ENCODE measurements at regions not wholly inside any gene's neighbourhood (a gene's known extent, or its start where the extent isn't known, plus 50 kb on each side); places are given as distances from the start of the nearest gene placed in this dataset.

DNA sequence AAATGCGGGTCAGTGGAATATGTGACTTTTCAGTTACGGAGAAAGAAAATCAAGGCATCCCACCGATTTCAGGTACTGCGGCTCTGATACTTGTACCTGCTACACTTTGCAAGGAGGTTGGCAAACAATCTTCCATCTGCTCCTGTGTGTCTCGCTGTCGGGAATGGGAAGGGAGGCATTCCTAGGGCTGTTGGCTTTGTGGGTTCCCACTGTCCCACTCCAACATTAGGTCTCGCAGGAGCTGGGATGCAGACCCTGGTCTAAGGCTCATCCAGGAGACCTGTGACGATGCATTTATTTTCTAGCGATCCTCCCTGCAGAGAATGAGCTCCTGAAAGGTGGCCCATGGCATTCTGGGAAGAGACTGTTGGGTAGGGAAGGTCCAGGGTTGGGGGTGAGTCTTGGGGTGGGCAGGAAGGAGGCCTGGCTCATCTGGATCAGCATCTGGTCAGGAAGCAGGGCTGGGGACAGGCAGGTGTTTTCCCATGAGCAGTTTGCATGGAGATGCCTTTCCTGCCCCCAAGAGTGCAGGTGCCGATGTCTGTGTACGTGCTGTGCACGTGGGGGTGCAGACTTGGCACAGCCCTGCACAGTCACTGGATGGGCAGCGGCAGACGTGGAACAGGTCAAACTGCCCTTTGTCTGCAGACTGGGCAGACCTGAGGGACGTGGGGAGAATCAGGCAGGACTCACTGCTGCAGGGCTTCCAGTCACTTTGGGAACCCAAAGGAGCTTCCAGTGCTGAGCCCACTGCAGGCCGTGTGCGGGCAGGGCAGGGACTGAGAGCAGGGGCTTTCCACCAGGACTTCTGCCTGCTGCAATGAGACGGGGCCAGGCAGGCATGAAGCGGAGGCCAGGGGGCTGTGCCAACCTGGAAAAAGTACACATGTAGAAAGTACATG lies 152.4 kb downstream of the TEX29 start:
- no peak for FAIRE-seq
- no peak for DNase-seq (ENCODE audit: low spot score)

DNA sequence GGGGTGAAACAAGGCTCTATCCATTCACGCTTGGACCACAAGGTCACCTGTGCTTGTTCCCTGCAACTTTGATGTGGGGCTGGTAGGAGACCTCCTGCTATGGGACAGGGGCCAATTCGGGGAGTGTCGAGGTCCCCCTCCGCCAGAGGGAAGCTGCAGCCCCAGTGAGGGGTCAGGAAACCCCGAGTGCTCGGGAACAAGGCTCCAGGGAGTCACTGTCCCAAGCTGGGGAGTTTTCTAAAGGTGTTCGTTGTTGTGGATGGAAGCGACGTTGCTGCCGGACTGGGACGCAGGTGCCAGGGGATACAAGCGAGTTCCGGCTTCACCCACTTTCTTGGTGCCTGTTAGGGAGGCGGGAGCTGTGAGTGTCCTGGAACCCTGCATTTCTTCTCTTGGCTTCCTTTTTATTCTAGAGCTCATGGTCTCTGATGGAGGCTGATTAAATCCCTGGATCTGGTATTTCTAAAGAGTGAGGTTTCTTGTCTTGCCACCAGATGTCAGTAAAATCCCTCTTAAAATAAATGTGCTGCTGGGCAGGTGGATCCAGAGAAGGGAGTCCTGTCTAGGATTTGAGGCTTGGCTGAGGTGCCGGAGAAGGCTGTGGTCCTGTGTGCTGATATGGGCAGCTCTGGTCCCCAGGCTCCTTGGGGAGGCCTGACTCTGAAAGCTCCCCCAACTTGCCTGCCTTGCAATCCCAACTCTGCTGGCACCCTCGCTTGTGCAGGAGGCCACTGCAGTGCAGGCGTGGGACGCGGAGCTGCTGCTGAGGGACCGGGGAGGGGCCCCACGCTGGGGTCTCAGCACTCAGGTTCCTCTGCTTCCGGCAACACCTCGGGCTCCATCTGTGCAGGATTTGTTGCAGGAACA lies 153.9 kb downstream of the TEX29 start:
- no peak for FAIRE-seq

DNA sequence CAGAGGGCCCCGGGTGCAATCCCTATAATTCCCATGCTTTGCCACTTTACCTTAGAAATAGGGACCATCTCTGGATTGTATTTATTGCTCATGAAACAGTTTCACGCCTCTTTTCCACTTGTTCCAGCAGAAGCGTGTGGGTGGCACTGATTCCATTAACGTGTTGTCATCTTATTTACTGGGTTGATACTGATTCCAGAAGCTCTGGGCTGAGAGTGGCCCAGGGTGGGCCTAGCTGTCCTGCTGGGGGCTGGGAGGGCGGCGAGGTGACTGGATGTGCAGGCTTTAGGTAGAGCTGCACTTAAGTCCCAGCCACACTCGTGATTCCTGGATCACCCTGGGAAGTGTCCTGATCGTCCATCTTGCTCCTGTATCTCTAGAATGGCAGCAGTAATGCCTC lies 155.0 kb downstream of the TEX29 start:
- no peak for FAIRE-seq
- DNase-seq (ENCODE audit: low spot score) = no peak

More for the DNA sequence above, 153.9 kb downstream of the TEX29 start:
- DNase-seq (ENCODE audit: low spot score) = peak; percentile 31

DNA sequence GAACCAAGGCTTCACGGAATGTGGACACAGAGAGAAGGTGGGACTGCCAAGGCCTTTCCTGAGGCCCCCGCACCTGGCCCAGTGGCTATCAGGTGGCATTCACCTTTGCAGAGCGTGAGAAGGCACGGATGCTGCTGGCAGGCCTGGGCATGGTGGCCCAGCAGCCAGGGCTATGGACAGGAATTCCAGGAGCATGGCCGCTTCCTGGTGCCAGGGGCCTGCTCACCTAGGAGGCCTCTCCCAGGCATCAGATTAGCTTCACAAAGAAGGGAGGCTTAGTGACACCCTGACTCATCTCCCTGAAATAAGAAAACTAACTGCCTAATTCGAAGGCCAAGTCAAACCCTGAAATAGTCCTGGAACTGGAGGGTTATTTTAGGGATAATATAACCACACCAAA lies 155.8 kb downstream of the TEX29 start:
- no peak for FAIRE-seq
- DNase-seq (ENCODE audit: low spot score) = no peak

DNA sequence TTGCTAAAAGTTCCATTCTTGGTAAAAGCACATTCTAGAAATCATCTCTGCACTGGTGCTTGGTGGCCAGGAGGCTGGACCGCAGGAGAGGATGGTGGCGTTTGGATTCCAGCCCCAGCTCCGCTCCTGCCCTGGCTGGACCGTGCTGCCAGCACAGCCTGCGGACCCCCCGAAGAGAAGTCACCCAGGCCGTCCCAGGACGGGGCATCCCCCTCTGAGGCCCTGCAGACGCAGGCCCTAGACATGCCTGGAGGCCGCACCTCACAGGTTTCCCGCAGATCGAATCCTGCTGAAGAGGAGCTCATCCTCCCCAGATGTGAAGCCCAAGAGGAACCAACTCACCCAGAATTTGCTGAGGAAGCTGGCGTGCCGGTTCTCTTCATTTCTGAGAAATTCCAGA lies 159.0 kb downstream of the TEX29 start:
- no peak for FAIRE-seq
- no peak for DNase-seq (ENCODE audit: low spot score)

DNA sequence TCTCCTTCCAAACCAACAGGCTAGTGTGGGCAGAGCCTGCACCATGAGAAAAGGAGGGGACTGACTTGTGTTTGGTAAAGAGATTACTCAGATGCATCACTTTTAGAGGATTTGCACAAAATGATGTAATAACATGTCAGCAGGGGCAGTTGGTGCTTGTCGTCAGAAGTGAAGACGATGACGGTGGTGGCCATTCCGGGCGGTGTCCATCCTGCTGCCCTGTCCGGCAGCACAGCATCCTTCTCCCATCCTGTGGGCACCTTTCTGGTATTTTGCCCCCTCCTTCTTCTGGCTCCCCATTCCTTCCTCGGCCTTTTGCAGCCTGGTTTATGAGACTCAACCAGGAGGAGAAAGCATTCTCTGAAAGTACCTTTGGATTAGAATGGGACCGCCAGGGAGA lies 160.1 kb downstream of the TEX29 start:
- no peak for DNase-seq (ENCODE audit: low spot score)
- FAIRE-seq = no peak

DNA sequence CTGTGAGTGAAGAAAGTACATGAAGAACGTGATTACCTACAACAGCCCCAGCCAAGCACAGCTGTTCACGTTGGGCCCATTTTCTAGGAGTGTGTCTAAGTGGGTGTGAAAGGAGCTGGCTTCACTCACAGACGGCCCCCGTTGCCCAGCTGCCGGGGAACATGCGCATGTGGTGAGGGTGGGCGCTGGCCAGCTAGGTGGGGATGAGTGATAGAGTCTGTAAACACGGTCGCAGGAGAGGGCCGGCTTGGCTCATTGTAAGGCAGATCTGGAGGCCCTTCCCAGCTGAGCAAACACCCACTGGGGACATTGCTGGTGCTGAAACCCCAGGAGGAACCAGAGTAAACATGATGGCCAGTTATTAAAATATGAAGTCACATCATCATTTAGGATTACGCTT lies 160.5 kb downstream of the TEX29 start:
- no peak for DNase-seq (ENCODE audit: low spot score)
- no peak for FAIRE-seq

DNA sequence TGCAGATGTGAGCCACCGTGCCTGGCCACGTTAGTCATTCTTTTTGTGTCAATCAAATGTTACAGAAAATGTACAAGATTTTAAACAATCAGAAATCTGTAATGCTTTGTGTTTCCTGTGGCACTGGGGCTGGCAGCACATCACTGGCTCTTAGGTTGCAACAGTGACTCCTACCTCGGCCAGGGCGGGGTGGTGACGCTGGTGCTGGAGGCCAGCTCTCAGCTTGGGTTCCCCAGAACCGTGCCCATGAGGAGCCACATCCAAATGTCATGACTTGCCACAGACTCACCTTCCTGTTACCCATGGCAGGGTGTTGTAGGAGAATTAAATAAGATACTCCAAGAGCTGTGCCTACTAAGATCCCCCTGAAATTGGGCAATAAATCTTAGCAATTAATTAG lies 161.7 kb downstream of the TEX29 start:
- FAIRE-seq (no peak), DNase-seq (ENCODE audit: low spot score) (no peak)

DNA sequence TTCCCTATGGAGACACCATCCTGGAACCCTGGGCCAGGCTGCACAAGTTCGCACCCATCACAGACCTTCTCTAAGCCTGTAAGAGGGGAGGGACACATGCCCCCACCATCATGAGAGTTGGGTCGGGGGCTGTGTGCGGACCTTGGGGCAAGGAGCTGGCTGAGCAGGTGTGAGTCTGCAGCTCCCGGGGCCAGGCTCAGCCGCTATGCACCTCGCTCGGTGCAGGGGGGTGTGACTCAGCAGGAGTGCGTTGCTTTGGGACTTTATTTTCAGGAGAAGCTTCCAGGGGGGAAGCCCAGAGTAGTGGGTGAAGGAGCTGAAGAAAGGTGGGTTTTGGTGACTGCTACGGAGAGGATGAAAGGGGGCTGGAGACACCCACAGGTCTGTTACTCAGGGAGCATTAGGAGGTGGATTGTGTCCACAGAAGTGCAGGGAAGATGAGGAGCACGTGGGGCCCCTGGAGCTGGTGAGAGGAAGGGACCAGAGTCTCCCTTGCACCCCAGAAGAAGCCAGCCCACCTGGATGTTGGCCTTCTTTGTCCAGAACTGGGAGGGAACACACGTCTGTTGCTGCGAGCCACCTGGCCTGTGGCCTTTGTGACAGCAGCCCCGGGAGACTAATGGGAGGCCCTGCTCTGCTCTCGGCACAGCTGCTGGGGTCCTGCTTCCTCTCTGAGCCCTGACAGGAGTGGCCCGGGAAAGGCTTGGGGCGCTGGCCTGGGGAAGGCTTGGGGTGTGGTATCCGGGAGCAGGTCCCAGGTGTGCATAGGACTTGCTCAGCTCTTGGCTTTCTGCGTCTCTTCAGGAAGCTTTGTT lies 162.6 kb downstream of the TEX29 start:
- DNase-seq (ENCODE audit: low spot score) (no peak), FAIRE-seq (no peak)

DNA sequence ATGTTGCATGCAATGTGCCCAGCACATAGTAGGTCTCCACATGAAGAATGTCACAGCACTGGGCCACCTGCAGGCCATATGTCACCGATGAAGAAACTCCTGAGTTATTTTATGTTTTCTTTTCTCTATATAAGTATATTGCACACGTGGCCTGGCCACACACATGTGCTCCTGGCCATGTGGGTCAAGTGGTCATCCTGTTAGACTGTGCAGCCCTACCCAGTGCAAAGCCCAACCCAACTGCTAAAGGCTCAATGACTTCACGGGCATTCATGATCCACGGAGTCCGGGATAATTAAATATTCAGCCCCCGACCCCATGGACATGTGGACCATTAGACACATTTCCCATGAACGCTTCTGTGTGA lies 163.2 kb downstream of the TEX29 start:
- DNase-seq (ENCODE audit: low spot score) (no peak), FAIRE-seq (no peak)

DNA sequence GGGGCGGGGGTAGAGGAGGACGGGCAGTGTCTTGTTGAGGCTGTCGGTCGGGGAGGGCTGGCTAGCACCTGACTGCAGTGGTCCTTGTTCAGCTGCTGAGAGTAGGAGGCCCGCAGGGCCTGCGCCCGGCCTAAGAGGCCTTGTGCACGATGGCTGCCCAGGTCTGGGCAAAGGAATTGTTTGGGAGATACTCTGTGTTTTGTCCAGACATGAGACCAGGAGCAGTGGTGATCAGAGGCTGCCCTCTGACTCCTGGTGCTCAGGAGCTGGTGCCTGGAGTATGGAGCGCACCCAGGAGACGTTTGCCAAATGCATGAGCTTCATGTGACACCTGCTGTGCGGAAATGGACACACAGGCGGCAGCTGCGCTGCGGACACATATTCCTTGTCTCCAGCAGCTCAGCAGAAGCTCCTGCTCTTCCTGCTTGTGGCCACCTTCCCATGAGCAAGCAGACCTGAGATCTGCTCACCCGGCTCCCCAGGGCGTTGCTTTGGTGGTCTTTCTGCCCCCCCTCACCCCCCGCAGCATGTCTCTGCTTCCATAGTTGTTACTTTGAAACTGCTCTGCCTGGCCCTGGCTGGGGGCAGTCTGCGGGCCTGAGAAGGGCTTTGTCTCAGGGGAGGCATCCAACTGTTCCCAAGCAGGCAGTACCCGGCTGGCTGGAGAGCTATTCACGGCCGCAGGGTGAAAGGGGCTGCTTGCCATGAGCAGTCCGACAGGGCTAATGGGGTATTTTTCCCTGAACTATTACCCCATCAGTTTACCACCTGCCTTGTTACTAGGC lies 163.9 kb downstream of the TEX29 start:
- no peak for DNase-seq (ENCODE audit: low spot score)
- FAIRE-seq = no peak

DNA sequence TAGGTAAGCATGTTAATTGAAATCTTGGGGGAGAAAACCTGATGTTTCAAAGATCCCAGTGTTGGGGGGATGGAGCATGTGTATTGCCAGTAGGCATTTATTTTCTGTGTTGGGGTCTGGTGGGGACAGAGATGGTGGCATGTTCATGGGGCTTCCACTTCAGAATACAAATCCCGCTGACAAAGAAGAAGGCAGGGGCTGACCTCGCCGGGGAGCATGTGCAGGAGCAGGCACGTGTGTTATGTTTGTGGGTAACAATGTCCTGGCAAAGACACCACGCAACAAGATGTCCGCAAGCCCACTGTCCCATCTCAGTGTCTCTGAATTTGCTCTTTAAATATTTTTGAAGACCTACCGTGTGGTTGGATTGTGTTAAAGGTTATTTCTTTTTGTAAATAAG lies 164.5 kb downstream of the TEX29 start:
- FAIRE-seq = no peak
- DNase-seq (ENCODE audit: low spot score) = no peak

DNA sequence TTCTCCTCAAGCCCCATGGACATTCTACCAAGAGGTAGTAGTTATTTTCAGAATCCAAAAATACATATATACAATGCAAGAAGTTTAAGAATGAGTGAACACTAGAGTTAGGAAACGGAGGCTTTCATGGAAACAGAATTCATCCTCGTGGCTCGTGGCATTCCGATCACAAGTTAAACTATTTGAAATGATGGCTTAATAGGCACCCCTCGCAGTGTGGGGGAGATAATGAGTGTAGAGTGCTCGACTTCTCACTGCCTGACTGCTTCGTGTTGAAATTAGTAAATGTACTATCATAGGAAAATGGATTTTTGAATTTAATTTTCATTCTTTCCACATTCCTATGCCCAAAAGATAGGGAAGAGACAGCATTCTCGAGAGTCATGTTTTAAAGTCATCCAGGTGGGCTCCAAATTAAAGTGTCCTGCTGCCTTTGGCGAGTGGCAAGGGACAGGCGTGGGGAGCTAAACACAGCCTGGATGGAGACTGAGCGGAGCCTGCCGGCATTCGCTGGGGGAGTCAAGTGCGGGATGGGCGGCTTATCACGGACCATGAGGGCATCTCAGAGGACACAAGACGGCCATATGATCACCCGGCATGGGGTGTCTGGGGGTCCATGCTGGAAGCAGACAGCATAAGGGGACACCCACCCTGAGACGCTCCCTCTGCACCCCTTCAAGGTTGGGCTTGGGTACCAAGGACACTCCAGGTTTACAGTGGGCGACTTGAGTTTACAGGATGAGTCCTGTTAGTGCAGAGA lies 165.2 kb downstream of the TEX29 start:
- no peak for FAIRE-seq

DNA sequence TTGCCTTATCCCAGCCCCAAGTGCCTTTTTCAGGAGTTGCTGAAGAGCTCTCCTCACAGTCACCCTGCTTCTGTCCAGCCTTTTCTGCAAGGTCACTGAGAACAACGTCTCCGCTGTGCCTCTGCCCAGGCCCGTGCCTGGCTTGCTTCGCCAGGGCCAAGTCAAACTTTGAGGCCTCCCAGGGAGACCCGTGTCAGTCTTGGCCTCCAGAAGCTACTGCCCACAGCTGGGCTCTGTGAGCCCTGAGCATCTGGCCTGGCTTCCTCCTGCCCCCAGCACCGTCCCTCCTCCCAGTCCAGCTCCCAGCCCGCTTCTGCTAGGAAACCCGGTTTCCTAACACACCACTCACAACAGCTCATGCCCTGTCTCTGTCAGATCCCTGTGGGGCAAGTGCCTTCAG lies 165.9 kb downstream of the TEX29 start:
- DNase-seq (ENCODE audit: low spot score) = no peak
- no peak for FAIRE-seq

More for the DNA sequence above, 165.2 kb downstream of the TEX29 start:
- no peak for DNase-seq (ENCODE audit: low spot score)

DNA sequence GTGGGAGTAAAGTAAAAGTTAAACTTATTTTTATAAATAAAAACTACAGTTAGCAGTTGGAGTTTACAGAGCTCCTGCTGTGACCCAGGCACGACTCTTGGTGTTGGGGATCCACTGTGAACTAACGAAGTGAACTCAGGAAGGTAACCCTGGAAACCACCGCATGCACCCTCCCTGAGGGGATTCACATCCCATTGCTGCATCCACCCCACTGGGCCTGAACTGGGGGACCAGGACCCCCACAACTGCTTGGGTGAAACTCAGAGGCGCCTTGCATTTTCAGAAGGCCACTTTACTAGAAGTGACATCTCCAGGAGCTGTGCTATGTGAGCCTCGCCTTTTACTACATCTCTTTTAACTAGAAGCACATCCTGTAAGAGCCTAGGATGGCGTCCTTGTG lies 166.4 kb downstream of the TEX29 start:
- DNase-seq (ENCODE audit: low spot score) = no peak
- FAIRE-seq = no peak

DNA sequence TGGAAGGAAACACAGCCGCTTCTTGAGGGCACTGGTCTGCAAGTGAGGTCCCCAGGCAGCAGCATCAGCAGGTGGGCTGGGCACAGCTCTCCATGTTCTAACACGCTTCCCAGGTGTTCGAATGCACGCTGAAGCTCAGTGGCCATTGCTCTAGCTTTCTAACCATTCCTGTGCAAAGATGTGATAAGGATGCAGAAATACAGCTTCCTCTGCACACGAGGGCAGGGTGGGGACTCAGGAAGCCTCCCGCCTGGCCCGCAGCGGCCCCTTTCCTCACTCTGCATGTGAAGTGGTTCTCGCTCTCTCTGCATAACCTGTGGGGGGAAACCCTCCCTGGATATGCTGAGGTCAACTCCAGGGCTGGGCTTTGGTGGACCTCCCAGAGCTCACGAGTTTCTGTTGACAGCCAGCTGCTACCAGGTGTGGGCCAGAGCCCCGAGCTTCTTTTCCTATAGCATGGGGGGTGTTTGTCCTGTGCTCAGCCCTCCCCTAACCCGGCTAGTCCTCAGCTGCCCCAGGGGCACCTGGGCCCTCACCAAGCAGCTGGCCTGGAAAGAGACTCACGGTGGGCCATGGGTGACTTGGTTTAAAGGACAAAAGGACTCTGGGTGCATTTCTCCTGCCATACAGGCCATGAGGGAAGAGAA lies 168.2 kb downstream of the TEX29 start:
- no peak for DNase-seq (ENCODE audit: low spot score)

DNA sequence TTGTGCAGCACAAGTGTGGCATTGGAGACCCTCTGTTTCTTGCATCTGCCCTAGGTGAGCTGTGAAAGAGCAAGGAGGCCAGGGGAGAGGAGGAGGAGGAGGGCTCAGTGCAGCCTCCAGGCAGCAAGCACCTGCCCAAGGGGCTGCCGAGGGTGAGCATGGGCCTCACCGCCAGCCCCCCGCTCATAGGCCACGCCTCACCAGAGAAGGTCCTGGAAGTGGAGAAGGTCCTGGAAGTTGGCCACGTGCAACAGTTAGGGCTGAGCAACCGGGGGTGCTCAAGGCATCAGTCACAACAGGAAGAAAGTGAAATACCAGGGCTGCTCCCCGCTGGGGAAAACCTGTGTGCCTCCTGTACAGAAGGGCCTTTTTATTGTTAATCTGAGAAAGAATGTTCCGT lies 168.9 kb downstream of the TEX29 start:
- DNase-seq (ENCODE audit: low spot score) = no peak
- FAIRE-seq = no peak

More for the DNA sequence above, 168.2 kb downstream of the TEX29 start:
- no peak for FAIRE-seq

DNA sequence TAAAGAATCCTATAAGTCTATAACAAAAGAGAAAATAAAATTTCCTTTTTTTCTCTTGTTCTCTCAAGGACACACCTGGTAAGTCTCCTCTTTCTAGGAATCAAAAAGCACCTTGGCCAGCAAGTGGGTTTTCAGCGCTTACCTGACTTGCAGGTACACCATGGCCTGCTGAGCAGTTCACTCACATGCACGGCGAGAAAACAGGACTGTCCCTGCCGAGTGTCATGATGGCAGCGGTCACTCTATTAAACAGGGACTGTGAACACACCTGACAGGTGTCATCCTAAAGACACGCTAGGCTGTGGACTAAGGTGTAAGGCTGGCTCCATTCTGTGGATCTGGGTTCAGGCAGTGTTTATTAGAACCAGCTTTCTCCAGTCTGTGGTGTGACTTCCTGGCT lies 170.2 kb downstream of the TEX29 start:
- DNase-seq (ENCODE audit: low spot score) = no peak
- no peak for FAIRE-seq

DNA sequence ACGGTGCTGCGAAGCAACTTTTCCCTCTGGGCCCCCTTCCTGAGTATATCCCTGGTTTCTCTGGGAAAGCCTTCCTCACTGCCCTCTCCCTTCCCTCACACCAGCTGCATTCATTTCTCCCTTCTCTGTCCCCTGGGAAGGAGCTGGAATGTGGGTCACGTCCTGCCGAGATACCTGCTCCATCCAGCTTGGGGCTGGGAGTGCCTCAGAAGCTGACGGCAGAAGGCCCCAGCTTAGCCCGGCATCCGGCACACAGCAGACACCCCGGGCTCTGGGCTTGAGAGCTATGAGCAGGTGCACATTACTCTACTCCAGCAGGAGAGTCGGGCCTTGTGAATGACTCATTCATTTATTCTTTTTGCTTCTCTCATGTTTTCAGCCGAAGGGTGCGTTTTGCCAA lies 170.6 kb downstream of the TEX29 start:
- FAIRE-seq (no peak), DNase-seq (ENCODE audit: low spot score) (no peak)

DNA sequence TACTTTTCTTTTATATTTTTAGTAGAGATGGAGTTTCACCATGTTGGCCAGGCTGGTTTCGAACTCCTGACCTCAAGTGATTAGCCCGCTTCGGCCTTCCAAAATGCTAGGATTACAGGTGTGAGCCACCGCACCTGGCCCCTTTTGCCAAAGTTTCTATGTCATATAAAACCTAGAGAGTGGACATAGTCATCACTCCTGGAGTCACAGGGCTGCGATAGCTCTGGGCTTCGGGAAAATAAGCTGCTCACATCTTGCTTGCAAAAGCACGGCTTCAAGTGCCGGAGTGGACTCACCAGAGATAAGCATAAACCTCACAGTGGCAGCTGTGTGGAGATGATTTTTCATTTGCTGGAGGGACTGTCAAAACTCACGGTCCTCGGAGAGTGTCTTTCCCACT lies 171.2 kb downstream of the TEX29 start:
- FAIRE-seq (no peak), DNase-seq (ENCODE audit: low spot score) (no peak)
